ENCODE measurements at regions not wholly inside any gene's neighbourhood (a gene's known extent, or its start where the extent isn't known, plus 50 kb on each side); places are given as distances from the start of the nearest gene placed in this dataset.
"Not testable (repeated sequence)": the region's sequence is repeated elsewhere in the genome, so short reads cannot be mapped to it uniquely, and the experiment has no call there.

GRCh38 chr5:25448646-25449045, 803.9 kb upstream of the CDH10 start:
- Histone ChIP-seq H3K9ac (ENCODE audit: low read length) (no peak overlapping the region), H3K27me3 (replicated peaks; ENCODE audit: control insufficient read depth, insufficient read depth, low read length) (no peaks in the 10 kb centered on the region), H3K4me1 (ENCODE audit: control insufficient read depth, insufficient read depth, low read length) (no peaks in the 10 kb centered on the region), H3K9me3 (ENCODE audit: control insufficient read depth, low read length) (no peaks in the 10 kb centered on the region), H3K4me3 (ENCODE audit: low read length) (no peak overlapping the region), H3K36me3 (ENCODE audit: control insufficient read depth, insufficient read depth, low read length, severe bottlenecking) (no peaks in the 10 kb centered on the region)
- DNase-seq (ENCODE audit: low read depth) = no peak

GRCh38 chr5:25448190-25448621, 803.4 kb upstream of the CDH10 start:
- Histone ChIP-seq H3K4me3 (ENCODE audit: low read length) (no peak overlapping the region), H3K4me1 (ENCODE audit: control insufficient read depth, insufficient read depth, low read length) (no peaks in the 10 kb centered on the region)
- peak; percentile 0 for DNase-seq (ENCODE audit: low read depth)

GRCh38 chr5:25446061-25446420, 801.3 kb upstream of the CDH10 start:
- H3K36me3 ChIP-seq (ENCODE audit: control insufficient read depth, insufficient read depth, low read length, severe bottlenecking); DNase-seq (ENCODE audit: low read depth); H3K27me3 ChIP-seq (replicated peaks; ENCODE audit: control insufficient read depth, insufficient read depth, low read length); H3K4me1 ChIP-seq (ENCODE audit: control insufficient read depth, insufficient read depth, low read length); H3K9me3 ChIP-seq (ENCODE audit: control insufficient read depth, low read length); H3K4me3 ChIP-seq (ENCODE audit: low read length); H3K9ac ChIP-seq (ENCODE audit: low read length): not testable (repeated sequence)

More at GRCh38 chr5:25448190-25448621, 803.4 kb upstream of the CDH10 start:
- Histone ChIP-seq H3K36me3 (ENCODE audit: control insufficient read depth, insufficient read depth, low read length, severe bottlenecking) (no peaks in the 10 kb centered on the region), H3K9ac (ENCODE audit: low read length) (no peak overlapping the region), H3K27me3 (replicated peaks; ENCODE audit: control insufficient read depth, insufficient read depth, low read length) (no peaks in the 10 kb centered on the region), H3K9me3 (ENCODE audit: control insufficient read depth, low read length) (no peaks in the 10 kb centered on the region)

GRCh38 chr5:25445381-25446060, 800.7 kb upstream of the CDH10 start:
- H3K4me3 ChIP-seq (ENCODE audit: low read length); H3K9ac ChIP-seq (ENCODE audit: low read length); H3K27me3 ChIP-seq (replicated peaks; ENCODE audit: control insufficient read depth, insufficient read depth, low read length); H3K4me1 ChIP-seq (ENCODE audit: control insufficient read depth, insufficient read depth, low read length); H3K36me3 ChIP-seq (ENCODE audit: control insufficient read depth, insufficient read depth, low read length, severe bottlenecking); DNase-seq (ENCODE audit: low read depth); H3K9me3 ChIP-seq (ENCODE audit: control insufficient read depth, low read length): not testable (repeated sequence)

- no peaks in the 10 kb centered on the region for H3K4me1 ChIP-seq (ENCODE audit: control insufficient read depth, insufficient read depth, low read length)
- H3K4me3 ChIP-seq (ENCODE audit: low read length) = no peak overlapping the region
- no peaks in the 10 kb centered on the region for H3K36me3 ChIP-seq (ENCODE audit: control insufficient read depth, insufficient read depth, low read length, severe bottlenecking)
- DNase-seq (ENCODE audit: low read depth) = no peak
- no peak overlapping the region for H3K9ac ChIP-seq (ENCODE audit: low read length)
- no peaks in the 10 kb centered on the region for H3K9me3 ChIP-seq (ENCODE audit: control insufficient read depth, low read length)
- no peaks in the 10 kb centered on the region for H3K27me3 ChIP-seq (replicated peaks; ENCODE audit: control insufficient read depth, insufficient read depth, low read length)
Measured at GRCh38 chr5:25444697-25445096, 799.9 kb upstream of the CDH10 start.

GRCh38 chr5:25441810-25442209, 797.0 kb upstream of the CDH10 start:
- Histone ChIP-seq H3K4me3 (ENCODE audit: low read length) (no peak overlapping the region), H3K4me1 (ENCODE audit: control insufficient read depth, insufficient read depth, low read length) (no peaks in the 10 kb centered on the region), H3K36me3 (ENCODE audit: control insufficient read depth, insufficient read depth, low read length, severe bottlenecking) (no peaks in the 10 kb centered on the region), H3K27me3 (replicated peaks; ENCODE audit: control insufficient read depth, insufficient read depth, low read length) (no peaks in the 10 kb centered on the region), H3K9me3 (ENCODE audit: control insufficient read depth, low read length) (no peaks in the 10 kb centered on the region), H3K9ac (ENCODE audit: low read length) (no peak overlapping the region)
- DNase-seq (ENCODE audit: low read depth) = no peak

GRCh38 chr5:25439025-25439424, 794.2 kb upstream of the CDH10 start:
- no peak for DNase-seq (ENCODE audit: low read depth)

GRCh38 chr5:25438375-25438774, 793.6 kb upstream of the CDH10 start:
- not testable (repeated sequence) for H3K9ac ChIP-seq (ENCODE audit: low read length); H3K4me1 ChIP-seq (ENCODE audit: control insufficient read depth, insufficient read depth, low read length); H3K27me3 ChIP-seq (replicated peaks; ENCODE audit: control insufficient read depth, insufficient read depth, low read length); H3K36me3 ChIP-seq (ENCODE audit: control insufficient read depth, insufficient read depth, low read length, severe bottlenecking); DNase-seq (ENCODE audit: low read depth); H3K4me3 ChIP-seq (ENCODE audit: low read length); H3K9me3 ChIP-seq (ENCODE audit: control insufficient read depth, low read length)

More at GRCh38 chr5:25439025-25439424, 794.2 kb upstream of the CDH10 start:
- H3K4me1 ChIP-seq (ENCODE audit: control insufficient read depth, insufficient read depth, low read length) = no peaks in the 10 kb centered on the region
- H3K36me3 ChIP-seq (ENCODE audit: control insufficient read depth, insufficient read depth, low read length, severe bottlenecking) = no peaks in the 10 kb centered on the region
- no peaks in the 10 kb centered on the region for H3K9me3 ChIP-seq (ENCODE audit: control insufficient read depth, low read length)
- no peak overlapping the region for H3K4me3 ChIP-seq (ENCODE audit: low read length)
- no peaks in the 10 kb centered on the region for H3K27me3 ChIP-seq (replicated peaks; ENCODE audit: control insufficient read depth, insufficient read depth, low read length)
- H3K9ac ChIP-seq (ENCODE audit: low read length) = no peak overlapping the region

GRCh38 chr5:25436452-25436851, 791.7 kb upstream of the CDH10 start:
- Histone ChIP-seq H3K36me3 (ENCODE audit: control insufficient read depth, insufficient read depth, low read length, severe bottlenecking) (no peaks in the 10 kb centered on the region), H3K27me3 (replicated peaks; ENCODE audit: control insufficient read depth, insufficient read depth, low read length) (no peaks in the 10 kb centered on the region), H3K9me3 (ENCODE audit: control insufficient read depth, low read length) (no peaks in the 10 kb centered on the region), H3K4me3 (ENCODE audit: low read length) (no peak overlapping the region), H3K9ac (ENCODE audit: low read length) (no peak overlapping the region), H3K4me1 (ENCODE audit: control insufficient read depth, insufficient read depth, low read length) (no peaks in the 10 kb centered on the region)
- no peak for DNase-seq (ENCODE audit: low read depth)

- Histone ChIP-seq H3K27me3 (replicated peaks; ENCODE audit: control insufficient read depth, insufficient read depth, low read length) (no peaks in the 10 kb centered on the region), H3K9ac (ENCODE audit: low read length) (no peak overlapping the region), H3K4me3 (ENCODE audit: low read length) (no peak overlapping the region), H3K4me1 (ENCODE audit: control insufficient read depth, insufficient read depth, low read length) (no peaks in the 10 kb centered on the region), H3K9me3 (ENCODE audit: control insufficient read depth, low read length) (no peaks in the 10 kb centered on the region), H3K36me3 (ENCODE audit: control insufficient read depth, insufficient read depth, low read length, severe bottlenecking) (no peaks in the 10 kb centered on the region)
- no peak for DNase-seq (ENCODE audit: low read depth)
Measured at GRCh38 chr5:25435882-25436281, 791.1 kb upstream of the CDH10 start.

GRCh38 chr5:25427240-25427639, 782.5 kb upstream of the CDH10 start:
- H3K4me3 ChIP-seq (ENCODE audit: low read length) = no peak overlapping the region
- H3K9me3 ChIP-seq (ENCODE audit: control insufficient read depth, low read length) = no peaks in the 10 kb centered on the region
- H3K9ac ChIP-seq (ENCODE audit: low read length) = no peak overlapping the region
- no peaks in the 10 kb centered on the region for H3K36me3 ChIP-seq (ENCODE audit: control insufficient read depth, insufficient read depth, low read length, severe bottlenecking)
- no peaks in the 10 kb centered on the region for H3K27me3 ChIP-seq (replicated peaks; ENCODE audit: control insufficient read depth, insufficient read depth, low read length)
- H3K4me1 ChIP-seq (ENCODE audit: control insufficient read depth, insufficient read depth, low read length) = no peaks in the 10 kb centered on the region
- no peak for DNase-seq (ENCODE audit: low read depth)

GRCh38 chr5:25423271-25423670, 778.5 kb upstream of the CDH10 start:
- Histone ChIP-seq H3K36me3 (ENCODE audit: control insufficient read depth, insufficient read depth, low read length, severe bottlenecking) (no peaks in the 10 kb centered on the region), H3K4me1 (ENCODE audit: control insufficient read depth, insufficient read depth, low read length) (no peaks in the 10 kb centered on the region), H3K9me3 (ENCODE audit: control insufficient read depth, low read length) (no peaks in the 10 kb centered on the region), H3K27me3 (replicated peaks; ENCODE audit: control insufficient read depth, insufficient read depth, low read length) (no peaks in the 10 kb centered on the region), H3K4me3 (ENCODE audit: low read length) (no peak overlapping the region), H3K9ac (ENCODE audit: low read length) (no peak overlapping the region)
- DNase-seq (ENCODE audit: low read depth) = no peak
